Activated naive CD4-positive, alpha-beta T cell (primary cell): ENCODE measurements at regions not wholly inside any gene's neighbourhood (a gene's known extent, or its start where the extent isn't known, plus 50 kb on each side); places are given as distances from the start of the nearest gene placed in this dataset.
"Not testable (repeated sequence)": the region's sequence is repeated elsewhere in the genome, so short reads cannot be mapped to it uniquely, and the experiment has no call there.

Experiments
- DNase-seq, 4 experiments: peaks; one replicate each; lab custom pipeline; 2025; lab: John Stamatoyannopoulos, UW

GRCh38 chr1:88296642-88297041, 387.4 kb upstream of the PKN2 start:
- no peak for DNase-seq

GRCh38 chr1:88298506-88298905, 385.6 kb upstream of the PKN2 start:
- no peak for DNase-seq

- DNase-seq: no peak
Measured at GRCh38 chr1:88300752-88301263, 383.3 kb upstream of the PKN2 start.

GRCh38 chr1:88302843-88303486, 381.1 kb upstream of the PKN2 start:
- DNase-seq: no peak

- no peak for DNase-seq
Measured at GRCh38 chr1:88311265-88311664, 372.8 kb upstream of the PKN2 start.

- no peak for DNase-seq
Measured at GRCh38 chr1:88311907-88312306, 372.2 kb upstream of the PKN2 start.

GRCh38 chr1:88317396-88317795, 366.7 kb upstream of the PKN2 start:
- DNase-seq: no peak

- DNase-seq: no peak
Measured at GRCh38 chr1:88318740-88319139, 365.3 kb upstream of the PKN2 start.

GRCh38 chr1:88320291-88320690, 363.8 kb upstream of the PKN2 start:
- no peak for DNase-seq

- no peak for DNase-seq
Measured at GRCh38 chr1:88321706-88322105, 362.4 kb upstream of the PKN2 start.

- no peak for DNase-seq
Measured at GRCh38 chr1:88324899-88325298, 359.2 kb upstream of the PKN2 start.

- DNase-seq: no peak
Measured at GRCh38 chr1:88327391-88328267, 356.4 kb upstream of the PKN2 start.

GRCh38 chr1:88330201-88330600, 353.9 kb upstream of the PKN2 start:
- no peak for DNase-seq

- no peak for DNase-seq
Measured at GRCh38 chr1:88333086-88333695, 350.9 kb upstream of the PKN2 start.

- DNase-seq: no peak
Measured at GRCh38 chr1:88341447-88341846, 342.6 kb upstream of the PKN2 start.

GRCh38 chr1:88342081-88342480, 342.0 kb upstream of the PKN2 start:
- not testable (repeated sequence) for DNase-seq

GRCh38 chr1:88350648-88351047, 333.4 kb upstream of the PKN2 start:
- DNase-seq: no peak

- DNase-seq: no peak
Measured at GRCh38 chr1:88351960-88352359, 332.1 kb upstream of the PKN2 start.

GRCh38 chr1:88354256-88354655, 329.8 kb upstream of the PKN2 start:
- no peak for DNase-seq

GRCh38 chr1:88357729-88358128, 326.3 kb upstream of the PKN2 start:
- no peak for DNase-seq

- no peak for DNase-seq
Measured at GRCh38 chr1:88371436-88372023, 312.5 kb upstream of the PKN2 start.

GRCh38 chr1:88375977-88376376, 308.1 kb upstream of the PKN2 start:
- DNase-seq: no peak
